Loucy (cell line): ENCODE measurements at regions not wholly inside any gene's neighbourhood (a gene's known extent, or its start where the extent isn't known, plus 50 kb on each side); places are given as distances from the start of the nearest gene placed in this dataset.

Experiments
- CTCF ChIP-seq: fragments of 200-600 bp; sonication (generic); conservative IDR thresholded peaks from 2 replicates; pipeline ENCODE4 v1.5.1; 2014; ENCODE audit warnings: mild to moderate bottlenecking, antibody characterized with exemption, low read length
- EZH2phosphoT487 ChIP-seq: fragments of 200-600 bp; IDR thresholded peaks from 2 replicates; pipeline ENCODE4 v1.6.1; 2018; ENCODE audit warnings: antibody characterized with exemption, mild to moderate bottlenecking, moderate library complexity, borderline replicate concordance

- TF ChIP-seq CTCF: no peak
- no peak for TF ChIP-seq EZH2phosphoT487
Measured at GRCh38 chr2:144941743-144942488, 422.0 kb upstream of the ZEB2 start.
